A673 (cell line): ENCODE measurements at regions not wholly inside any gene's neighbourhood (a gene's known extent, or its start where the extent isn't known, plus 50 kb on each side); places are given as distances from the start of the nearest gene placed in this dataset.

ENCODE experiments used
- BruUV-seq: library from RNA; stranded (reverse); fragments of 400-500 nt; replicated peaks from 2 replicates; lab custom pipeline; 2021; lab: Mats Ljungman, UMichigan
- CTCF ChIA-PET: fragments of 300-600 bp; sonication (Branson Sonifier 250); formaldehyde crosslinking; loops from one replicate; lab custom pipeline; 2022; ENCODE audit warnings: antibody characterized with exemption; lab: Charles Lee
- POLR2A ChIA-PET: fragments of 300-600 bp; sonication (Branson Sonifier 250); formaldehyde crosslinking; loops from one replicate; lab custom pipeline; 2022; ENCODE audit warnings: antibody characterized with exemption; ENCODE audit not compliant: low non-redundant PET; lab: Charles Lee
- DNase-seq: peaks from one replicate; pipeline ENCODE4 v3.0.0-alpha.2; 2015; ENCODE audit warnings: low spot score
- H3K27ac ChIP-seq: fragments of 200-600 bp; sonication (generic); 2 replicates; pipeline ENCODE4 v1.5.1; 2016; ENCODE audit warnings: mixed run types, low read depth, mild to moderate bottlenecking, mixed read lengths, antibody characterized with exemption, low read length; ENCODE audit not compliant: poor library complexity, severe bottlenecking
- H3K27me3 ChIP-seq: fragments of 200-600 bp; sonication (generic); replicated peaks from 2 replicates; pipeline ENCODE4 v1.6.1; 2017; ENCODE audit warnings: mixed run types, low read depth, mild to moderate bottlenecking, mixed read lengths, antibody characterized with exemption, low read length; ENCODE audit not compliant: insufficient read depth, poor library complexity
- H3K36me3 ChIP-seq: fragments of 200-600 bp; sonication (generic); 2 replicates; pipeline ENCODE4 v1.6.1; 2016; ENCODE audit warnings: mixed run types, mild to moderate bottlenecking, mixed read lengths, antibody characterized with exemption, low read length; ENCODE audit not compliant: insufficient read depth, poor library complexity, severe bottlenecking
- H3K4me1 ChIP-seq: fragments of 200-600 bp; sonication (generic); 2 replicates; pipeline ENCODE4 v1.6.1; 2017; ENCODE audit warnings: mixed run types, mild to moderate bottlenecking, mixed read lengths, antibody characterized with exemption, low read length; ENCODE audit not compliant: insufficient read depth, poor library complexity, severe bottlenecking
- H3K4me3 ChIP-seq: fragments of 200-600 bp; sonication (generic); 2 replicates; pipeline ENCODE4 v1.5.1; 2016; ENCODE audit warnings: low read depth, mixed run types, mild to moderate bottlenecking, mixed read lengths, low read length; ENCODE audit not compliant: poor library complexity, severe bottlenecking
- H3K9me3 ChIP-seq: fragments of 200-600 bp; sonication (generic); 2 replicates; pipeline ENCODE4 v1.6.1; 2016; ENCODE audit warnings: mixed run types, low read depth, mild to moderate bottlenecking, mixed read lengths, antibody characterized with exemption, low read length; ENCODE audit not compliant: poor library complexity, severe bottlenecking
- CTCF ChIP-seq: fragments of 300-800, 200-600 bp; sonication (generic); conservative IDR thresholded peaks from 2 replicates; pipeline ENCODE4 v1.5.1; 2017; ENCODE audit warnings: low read depth, mild to moderate bottlenecking, antibody characterized with exemption, low read length, moderate library complexity, mixed read lengths
- EZH2 ChIP-seq: fragments of 200-600 bp; sonication (generic); IDR thresholded peaks from 2 replicates; pipeline ENCODE4 v1.6.1; 2017; ENCODE audit warnings: borderline replicate concordance, low read depth, mild to moderate bottlenecking, mixed read lengths, antibody characterized with exemption, low read length; ENCODE audit not compliant: poor library complexity, severe bottlenecking
- intact Hi-C: fragments of 100-400 bp; cut with micrococcal nuclease; formaldehyde crosslinking; loops from one replicate; pipeline ENCODE4 v1.10.0; 2022; ENCODE audit not compliant: unreplicated experiment

GRCh38 chr9:31639451-31639850 is 745.0 kb upstream of the ACO1 start:
- Histone ChIP-seq H3K36me3 (no peaks in the 10 kb centered on the region), H3K27me3 (no peaks in the 10 kb centered on the region), H3K27ac (no peak overlapping the region), H3K4me3 (no peak overlapping the region), H3K9me3 (no peaks in the 10 kb centered on the region), H3K4me1 (no peaks in the 10 kb centered on the region)
- intact Hi-C loops: no loop called here
- ChIA-PET POLR2A (no interaction called here), CTCF (no interaction called here)
- TF ChIP-seq EZH2 (no peak), CTCF (no peak)
- DNase-seq: no peak
- no TSS peak for BruUV-seq

GRCh38 chr9:31669311-31669710 is 715.1 kb upstream of the ACO1 start:
- no peak for TF ChIP-seq CTCF
- no peak for TF ChIP-seq EZH2
- Histone ChIP-seq H3K4me3 (no peak overlapping the region), H3K4me1 (no peaks in the 10 kb centered on the region), H3K27me3 (no peaks in the 10 kb centered on the region), H3K9me3 (no peaks in the 10 kb centered on the region), H3K27ac (no peak overlapping the region), H3K36me3 (no peaks in the 10 kb centered on the region)
- ChIA-PET CTCF (no interaction called here), POLR2A (no interaction called here)
- intact Hi-C loops: loop anchor here (10.0 kb wide), 1 partner anchor 55 kb away; no protein-coding TSS in a partner anchor
- no TSS peak for BruUV-seq
- DNase-seq: no peak

GRCh38 chr9:31671011-31671410 is 713.4 kb upstream of the ACO1 start:
- POLR2A ChIA-PET: no interaction called here
- no peak overlapping the region for H3K4me3 ChIP-seq
- no peaks in the 10 kb centered on the region for H3K36me3 ChIP-seq
- no peaks in the 10 kb centered on the region for H3K4me1 ChIP-seq
- no peaks in the 10 kb centered on the region for H3K27me3 ChIP-seq
- TF ChIP-seq CTCF (no peak), EZH2 (no peak)
- DNase-seq: no peak
- no TSS peak for BruUV-seq
- intact Hi-C loops: no loop called here
- H3K27ac ChIP-seq: no peak overlapping the region
- H3K9me3 ChIP-seq: no peaks in the 10 kb centered on the region
- CTCF ChIA-PET: no interaction called here
